ENCODE measurements at regions not wholly inside any gene's neighbourhood (a gene's known extent, or its start where the extent isn't known, plus 50 kb on each side); places are given as distances from the start of the nearest gene placed in this dataset.

GRCh38 chr18:46297124-46297523 is 192.9 kb downstream of the HAUS1 start:
- DNase-seq: no peak

GRCh38 chr18:46297621-46298020 is 193.4 kb downstream of the HAUS1 start:
- no peak for DNase-seq

GRCh38 chr18:46298511-46298910 is 194.3 kb downstream of the HAUS1 start:
- DNase-seq: no peak

- no peak for DNase-seq
Observed at GRCh38 chr18:46299465-46300008, 195.4 kb downstream of the HAUS1 start.

- DNase-seq: no peak
Observed at GRCh38 chr18:46301081-46301480, 196.9 kb downstream of the HAUS1 start.

- no peak for DNase-seq
Observed at GRCh38 chr18:46301571-46301970, 197.4 kb downstream of the HAUS1 start.

- no peak for DNase-seq
Observed at GRCh38 chr18:46302528-46303485, 198.6 kb downstream of the HAUS1 start.

- no peak for DNase-seq
Observed at GRCh38 chr18:46310258-46310657, 206.1 kb downstream of the HAUS1 start.

- DNase-seq: no peak
Observed at GRCh38 chr18:46310675-46311345, 206.6 kb downstream of the HAUS1 start.

- no peak for DNase-seq
Observed at GRCh38 chr18:46311491-46311890, 207.3 kb downstream of the HAUS1 start.

- DNase-seq: no peak
Observed at GRCh38 chr18:46312221-46312620, 208.0 kb downstream of the HAUS1 start.

GRCh38 chr18:46313521-46313920 is 209.3 kb downstream of the HAUS1 start:
- no peak for DNase-seq

- DNase-seq: no peak
Observed at GRCh38 chr18:46314011-46314410, 209.8 kb downstream of the HAUS1 start.

GRCh38 chr18:46315161-46315560 is 211.0 kb downstream of the HAUS1 start:
- DNase-seq: no peak

GRCh38 chr18:46318356-46318755 is 214.2 kb downstream of the HAUS1 start:
- DNase-seq: no peak

GRCh38 chr18:46319783-46320182 is 215.6 kb downstream of the HAUS1 start:
- DNase-seq: no peak

- DNase-seq: no peak
Observed at GRCh38 chr18:46320297-46320696, 216.1 kb downstream of the HAUS1 start.

GRCh38 chr18:46320928-46321711 is 216.9 kb downstream of the HAUS1 start:
- no peak for DNase-seq

GRCh38 chr18:46321955-46322354 is 217.8 kb downstream of the HAUS1 start:
- DNase-seq: no peak

- DNase-seq: no peak
Observed at GRCh38 chr18:46322411-46322891, 218.3 kb downstream of the HAUS1 start.

- no peak for DNase-seq
Observed at GRCh38 chr18:46322941-46323340, 218.8 kb downstream of the HAUS1 start.

GRCh38 chr18:46324087-46324955 is 220.1 kb downstream of the HAUS1 start:
- DNase-seq: no peak

All from SHP77 (cell line).